Activated CD4-positive, alpha-beta T cell treated with anti-CD3 and anti-CD28 coated beads, Interleukin-2, Interleukin-4, amounts not matched to agents 100 ng/mL and 50 ng/mL, durations not matched to agents 16 hours and 8 hours (primary cell): ENCODE measurements at regions not wholly inside any gene's neighbourhood (a gene's known extent, or its start where the extent isn't known, plus 50 kb on each side); places are given as distances from the start of the nearest gene placed in this dataset.
A peak's percentile ranks its signal among the peaks of the same experiment; 100 is the strongest.

Experiments
- DNase-seq: peaks from one replicate; pipeline ENCODE4 v3.0.0-alpha.2; 2020; ENCODE audit warnings: low spot score

GRCh38 chr12:28107679-28108078, 82.6 kb upstream of the CCDC91 start:
- DNase-seq, result no peak

GRCh38 chr12:28108599-28108998, 81.7 kb upstream of the CCDC91 start:
- DNase-seq, result no peak

GRCh38 chr12:28110329-28110728, 79.9 kb upstream of the CCDC91 start:
- DNase-seq, result no peak

- DNase-seq, result no peak
Observed at GRCh38 chr12:28114488-28114887, 75.8 kb upstream of the CCDC91 start.

- DNase-seq, result no peak
Observed at GRCh38 chr12:28121433-28121832, 68.8 kb upstream of the CCDC91 start.

- DNase-seq, result no peak
Observed at GRCh38 chr12:28121899-28122655, 68.2 kb upstream of the CCDC91 start.

GRCh38 chr12:28122756-28123155, 67.5 kb upstream of the CCDC91 start:
- no peak for DNase-seq

- DNase-seq, result no peak
Observed at GRCh38 chr12:28127455-28127854, 62.8 kb upstream of the CCDC91 start.

GRCh38 chr12:28129031-28129430, 61.2 kb upstream of the CCDC91 start:
- DNase-seq, result no peak

GRCh38 chr12:28130234-28130624, 60.0 kb upstream of the CCDC91 start:
- no peak for DNase-seq

- peak; percentile 32 for DNase-seq
Observed at GRCh38 chr12:28130625-28131598, 59.3 kb upstream of the CCDC91 start.

- DNase-seq, result no peak
Observed at GRCh38 chr12:28132398-28132797, 57.9 kb upstream of the CCDC91 start.

GRCh38 chr12:28135801-28136439, 54.3 kb upstream of the CCDC91 start:
- no peak for DNase-seq

GRCh38 chr12:28137414-28137813, 52.8 kb upstream of the CCDC91 start:
- no peak for DNase-seq

GRCh38 chr12:28140404-28140803, 49.9 kb upstream of the CCDC91 start:
- no peak for DNase-seq
